A673 (cell line): ENCODE measurements at regions not wholly inside any gene's neighbourhood (a gene's known extent, or its start where the extent isn't known, plus 50 kb on each side); places are given as distances from the start of the nearest gene placed in this dataset.

Experiments used
- CTCF ChIP-seq: fragments of 300-800, 200-600 bp; sonication (generic); conservative IDR thresholded peaks from 2 replicates; pipeline ENCODE4 v1.5.1; 2017; ENCODE audit warnings: low read depth, mild to moderate bottlenecking, antibody characterized with exemption, low read length, moderate library complexity, mixed read lengths
- EZH2 ChIP-seq: fragments of 200-600 bp; sonication (generic); IDR thresholded peaks from 2 replicates; pipeline ENCODE4 v1.6.1; 2017; ENCODE audit warnings: borderline replicate concordance, low read depth, mild to moderate bottlenecking, mixed read lengths, antibody characterized with exemption, low read length; ENCODE audit not compliant: poor library complexity, severe bottlenecking

DNA sequence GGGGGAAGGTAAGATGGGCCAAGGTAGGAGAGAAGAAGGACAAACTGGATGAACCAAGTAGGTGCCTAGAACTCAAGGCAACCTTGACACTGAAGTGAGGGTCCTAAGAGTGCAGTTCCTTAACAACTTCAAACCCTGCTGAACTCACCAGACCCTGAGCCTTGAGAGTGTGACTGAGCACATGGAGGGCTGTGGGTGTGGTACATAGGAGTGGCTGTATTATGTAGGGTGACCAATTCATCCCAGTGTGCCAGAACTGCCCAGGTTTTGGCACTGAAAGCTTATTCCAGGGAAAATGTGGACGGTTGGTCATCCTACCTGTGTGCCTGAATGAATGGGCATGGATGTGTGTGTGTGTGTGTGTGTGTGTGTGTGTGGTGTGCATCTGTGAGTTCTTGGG lies 281.8 kb downstream of the DHX35 start:
- no peak for TF ChIP-seq CTCF
- no peak for TF ChIP-seq EZH2
